CD4-positive, alpha-beta memory T cell (primary cell): ENCODE measurements at regions not wholly inside any gene's neighbourhood (a gene's known extent, or its start where the extent isn't known, plus 50 kb on each side); places are given as distances from the start of the nearest gene placed in this dataset.

Experiments
- CTCF ChIA-PET: fragments of 350-600 bp; sonication (Branson Sonifier 250); formaldehyde crosslinking; loops from one replicate; lab custom pipeline; 2021; ENCODE audit warnings: inconsistent platforms; ENCODE audit not compliant: partially characterized antibody; lab: Charles Lee
- POLR2A ChIA-PET: fragments of 350-600 bp; sonication (Branson Sonifier 250); formaldehyde crosslinking; loops from one replicate; lab custom pipeline; 2021; ENCODE audit not compliant: partially characterized antibody; lab: Charles Lee
- DNase-seq, 5 donors: peaks; one replicate each; pipeline versions ENCODE4 v3.0.0 to v3.0.0-alpha.2; 2020 to 2022; ENCODE audit warnings: mixed read lengths in 1 of 5
- H3K27ac ChIP-seq: one replicate; pipeline ENCODE4 v1.7.0; 2013; ENCODE audit warnings: low read depth, low read length
- H3K27me3 ChIP-seq: 2 replicates; pipeline ENCODE4 v1.7.0; 2013; ENCODE audit warnings: mild to moderate bottlenecking, low read length, moderate library complexity; ENCODE audit not compliant: insufficient read depth
- H3K36me3 ChIP-seq: 2 replicates; pipeline ENCODE4 v1.7.0; 2013; ENCODE audit warnings: mild to moderate bottlenecking, low read length, moderate library complexity; ENCODE audit not compliant: insufficient read depth
- H3K4me1 ChIP-seq: 2 replicates; pipeline ENCODE4 v1.7.0; 2013; ENCODE audit warnings: mild to moderate bottlenecking, low read length, moderate library complexity; ENCODE audit not compliant: insufficient read depth
- H3K4me3 ChIP-seq, 2 donors: one replicate each; pipeline ENCODE4 v1.7.0; 2013; ENCODE audit warnings: low read length in 2 of 2, mild to moderate bottlenecking in 1 of 2
- H3K9me3 ChIP-seq, 2 donors: one replicate each; pipeline ENCODE4 v1.7.0; 2013; ENCODE audit warnings: low read length in 2 of 2, control low read depth in 1 of 2; ENCODE audit not compliant: control insufficient read depth in 1 of 2
- H3K27ac Mint-ChIP-seq, 7 donors: one replicate each; pipeline ENCODE4 v1.8.0; 2020 to 2021; ENCODE audit warnings: mixed read lengths in 7 of 7, mild to moderate bottlenecking in 6 of 7, inconsistent platforms in 3 of 7, moderate library complexity in 3 of 7
- H3K27me3 Mint-ChIP-seq, 2 donors: one replicate each; pipeline ENCODE4 v1.8.0; 2020 to 2021; ENCODE audit warnings: mixed read lengths in 2 of 2
- H3K36me3 Mint-ChIP-seq, 2 donors: one replicate each; pipeline ENCODE4 v1.8.0; 2020 to 2021; ENCODE audit warnings: mixed read lengths in 2 of 2, inconsistent platforms in 1 of 2, mild to moderate bottlenecking in 1 of 2
- H3K4me1 Mint-ChIP-seq, 4 donors: one replicate each; pipeline ENCODE4 v1.8.0; 2020 to 2021; ENCODE audit warnings: mixed read lengths in 4 of 4, mild to moderate bottlenecking in 1 of 4
- H3K4me3 Mint-ChIP-seq, 8 donors: one replicate each; pipeline ENCODE4 v1.8.0; 2020 to 2021; ENCODE audit warnings: mixed read lengths in 8 of 8, mild to moderate bottlenecking in 7 of 8, moderate library complexity in 6 of 8, inconsistent platforms in 3 of 8
- H3K9me3 Mint-ChIP-seq, 8 donors: one replicate each; pipeline ENCODE4 v1.8.0; 2020 to 2021; ENCODE audit warnings: mixed read lengths in 8 of 8, mild to moderate bottlenecking in 5 of 8, inconsistent platforms in 3 of 8, moderate library complexity in 1 of 8
- intact Hi-C: fragments of 100-400 bp; cut with micrococcal nuclease; formaldehyde crosslinking; loops from one replicate; pipeline ENCODE4 v1.15.1; 2023

GRCh38 chr3:139289860-139290524 is 53.8 kb upstream of the MRPS22 start:
- H3K9me3 ChIP-seq, result no peaks in the 10 kb centered on the region
- Mint-ChIP-seq H3K4me3 (no peak overlapping the region), H3K9me3 (no peaks in the 10 kb centered on the region), H3K27ac (no peak overlapping the region), H3K27me3 (peaks cover 0 to 8% of the 10 kb centered on the region in 2 donors), H3K36me3 (no peaks in the 10 kb centered on the region), H3K4me1 (no peaks in the 10 kb centered on the region)
- intact Hi-C loops, result no loop called here
- no peak for DNase-seq
- no peaks in the 10 kb centered on the region for H3K27me3 ChIP-seq
- H3K4me1 ChIP-seq, result no peaks in the 10 kb centered on the region
- H3K27ac ChIP-seq, result no peak overlapping the region
- POLR2A ChIA-PET, result no interaction called here
- CTCF ChIA-PET, result no interaction called here
- no peaks in the 10 kb centered on the region for H3K36me3 ChIP-seq
- H3K4me3 ChIP-seq, result no peak overlapping the region

GRCh38 chr3:139291276-139292051 is 52.4 kb upstream of the MRPS22 start:
- H3K4me1 ChIP-seq, result no peaks in the 10 kb centered on the region
- Mint-ChIP-seq H3K9me3 (no peaks in the 10 kb centered on the region), H3K27me3 (peaks cover 3 to 8% of the 10 kb centered on the region in 2 donors), H3K4me3 (no peak overlapping the region), H3K36me3 (no peaks in the 10 kb centered on the region), H3K27ac (peak overlapping the region in 1 of 7 donors; percentile 36), H3K4me1 (no peaks in the 10 kb centered on the region)
- CTCF ChIA-PET, result no interaction called here
- no peaks in the 10 kb centered on the region for H3K9me3 ChIP-seq
- H3K27me3 ChIP-seq, result no peaks in the 10 kb centered on the region
- no peak overlapping the region for H3K4me3 ChIP-seq
- no peaks in the 10 kb centered on the region for H3K36me3 ChIP-seq
- intact Hi-C loops, result no loop called here
- DNase-seq, result no peak
- POLR2A ChIA-PET, result no interaction called here
- no peak overlapping the region for H3K27ac ChIP-seq

DNA sequence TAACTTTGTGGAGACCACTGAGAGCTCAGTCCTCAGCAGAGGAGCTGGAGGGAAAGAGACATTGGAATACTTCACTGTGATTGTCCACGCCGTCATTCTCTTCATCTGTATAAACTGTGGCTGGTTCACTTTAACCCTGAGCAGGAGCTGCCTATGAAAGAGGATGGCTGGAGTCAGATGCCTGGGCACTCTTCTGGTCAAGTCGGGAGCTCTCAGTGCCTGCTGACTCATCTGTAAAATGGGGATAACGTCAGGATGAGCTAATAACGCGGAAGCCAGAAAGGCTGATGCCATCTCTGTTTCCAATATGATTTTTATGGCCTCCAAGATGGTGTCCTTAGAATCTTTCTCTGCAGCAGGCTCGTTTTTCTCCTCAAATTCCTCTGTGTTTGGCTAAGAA is 51.6 kb upstream of the MRPS22 start:
- Histone ChIP-seq H3K4me1 (no peaks in the 10 kb centered on the region), H3K27ac (no peak overlapping the region), H3K9me3 (no peaks in the 10 kb centered on the region), H3K27me3 (no peaks in the 10 kb centered on the region), H3K4me3 (no peak overlapping the region), H3K36me3 (no peaks in the 10 kb centered on the region)
- Mint-ChIP-seq H3K4me3 (no peak overlapping the region), H3K9me3 (no peaks in the 10 kb centered on the region), H3K4me1 (no peaks in the 10 kb centered on the region), H3K36me3 (no peaks in the 10 kb centered on the region), H3K27ac (no peak overlapping the region), H3K27me3 (peaks cover 3 to 8% of the 10 kb centered on the region in 2 donors)
- DNase-seq, result no peak
- CTCF ChIA-PET, result no interaction called here
- POLR2A ChIA-PET, result no interaction called here
- intact Hi-C loops, result no loop called here

DNA sequence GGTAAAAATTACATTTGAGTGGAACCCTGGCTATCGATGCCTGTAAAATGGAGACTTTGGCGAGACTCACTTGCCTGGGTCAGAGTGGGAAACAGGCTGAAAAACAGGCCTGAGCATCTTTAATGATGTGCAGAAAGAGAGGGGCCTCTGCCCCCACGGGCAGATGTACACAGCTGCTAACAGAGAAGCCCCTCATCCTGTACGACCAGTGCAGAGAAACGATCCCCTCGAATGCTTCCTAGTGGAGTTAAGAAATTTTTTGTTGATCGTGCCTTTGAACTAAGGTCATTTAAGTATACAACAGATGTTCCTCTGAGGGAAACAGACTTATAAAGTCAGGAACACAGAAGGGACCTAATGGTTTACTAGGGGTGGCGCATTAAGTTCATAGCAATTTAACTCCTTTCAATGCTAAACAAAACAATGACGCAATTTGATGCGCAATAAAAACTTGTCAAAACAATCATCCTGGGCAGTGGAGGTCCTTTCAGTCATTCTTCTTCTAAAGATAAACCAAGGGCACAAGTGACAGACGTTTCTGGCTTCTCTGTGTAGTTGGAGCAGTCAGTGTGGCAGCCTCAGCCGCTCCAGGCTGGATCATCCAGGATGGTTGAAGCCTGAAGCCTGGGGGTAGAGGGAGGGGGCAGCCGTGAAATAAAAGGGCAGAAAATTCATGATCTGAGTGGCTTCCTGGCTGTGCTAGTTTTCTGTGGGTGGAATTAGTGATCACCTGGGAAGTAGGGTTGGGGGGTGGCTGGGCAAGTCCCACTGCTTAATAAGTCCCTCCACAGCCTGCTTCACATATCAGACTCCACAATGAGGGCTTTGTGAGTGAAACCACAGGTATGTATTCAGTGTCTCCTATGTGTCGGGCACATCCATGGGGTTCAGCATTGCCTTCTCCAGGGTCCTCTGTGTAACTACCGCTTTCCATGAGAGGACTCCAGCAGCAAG is 50.8 kb upstream of the MRPS22 start:
- no peaks in the 10 kb centered on the region for H3K9me3 Mint-ChIP-seq
- H3K27ac Mint-ChIP-seq, result no peak overlapping the region
- Histone ChIP-seq H3K27me3 (no peaks in the 10 kb centered on the region), H3K4me3 (no peak overlapping the region), H3K9me3 (no peaks in the 10 kb centered on the region), H3K36me3 (no peaks in the 10 kb centered on the region), H3K27ac (no peak overlapping the region), H3K4me1 (no peaks in the 10 kb centered on the region)
- CTCF ChIA-PET, result no interaction called here
- H3K27me3 Mint-ChIP-seq, result peaks cover 3 to 8% of the 10 kb centered on the region in 2 donors
- no peaks in the 10 kb centered on the region for H3K36me3 Mint-ChIP-seq
- POLR2A ChIA-PET, result no interaction called here
- no peak overlapping the region for H3K4me3 Mint-ChIP-seq
- no peaks in the 10 kb centered on the region for H3K4me1 Mint-ChIP-seq
- intact Hi-C loops, result no loop called here
- DNase-seq, result no peak

- H3K36me3 Mint-ChIP-seq, result no peaks in the 10 kb centered on the region
- no peak for DNase-seq
- ChIA-PET POLR2A (no interaction called here), CTCF (no interaction called here)
- no peak overlapping the region for H3K27ac ChIP-seq
- no peaks in the 10 kb centered on the region for H3K9me3 ChIP-seq
- H3K27ac Mint-ChIP-seq, result no peak overlapping the region
- no peak overlapping the region for H3K4me3 Mint-ChIP-seq
- intact Hi-C loops, result no loop called here
- no peaks in the 10 kb centered on the region for H3K9me3 Mint-ChIP-seq
- no peaks in the 10 kb centered on the region for H3K27me3 ChIP-seq
- no peaks in the 10 kb centered on the region for H3K36me3 ChIP-seq
- H3K4me3 ChIP-seq, result no peak overlapping the region
- H3K4me1 ChIP-seq, result no peaks in the 10 kb centered on the region
- H3K27me3 Mint-ChIP-seq, result peaks cover 3 to 8% of the 10 kb centered on the region in 2 donors
- H3K4me1 Mint-ChIP-seq, result no peaks in the 10 kb centered on the region
These were observed 50.2 kb upstream of the MRPS22 start for GRCh38 chr3:139293665-139294023.
